ENCODE measurements at regions not wholly inside any gene's neighbourhood (a gene's known extent, or its start where the extent isn't known, plus 50 kb on each side); places are given as distances from the start of the nearest gene placed in this dataset.

GRCh38 chr15:69555080-69555479, 102.5 kb downstream of the RPLP1 start:
- H3K9me3 Mint-ChIP-seq, result peaks cover 16% of the 10 kb centered on the region
- ATAC-seq (no peak), DNase-seq (ENCODE audit: low spot score) (no peak)
- peaks cover 48% of the 10 kb centered on the region for H3K4me1 Mint-ChIP-seq
- ChIA-PET CTCF (no interaction called here), POLR2A (no interaction called here)
- peaks cover 5% of the 10 kb centered on the region for H3K27me3 Mint-ChIP-seq (ENCODE audit: low read depth)
- no peak overlapping the region for H3K27ac Mint-ChIP-seq
- TF ChIP-seq ZNF423 (CRISPR knock-in tag; IDR thresholded peaks at IDR 0.05) (no peak), SMAD4 (CRISPR knock-in tag; IDR thresholded peaks at IDR 0.05) (no peak), TEAD1 (CRISPR knock-in tag; IDR thresholded peaks at IDR 0.05) (no peak), TCF7 (CRISPR knock-in tag; IDR thresholded peaks at IDR 0.05; ENCODE audit: low read depth) (no peak), ZNF219 (CRISPR knock-in tag; IDR thresholded peaks at IDR 0.05; ENCODE audit: borderline replicate concordance) (no peak), ZNF121 (CRISPR knock-in tag; IDR thresholded peaks at IDR 0.05) (no peak), FOXP1 (CRISPR knock-in tag; IDR thresholded peaks at IDR 0.05; ENCODE audit: borderline replicate concordance) (no peak), ARID4B (CRISPR knock-in tag; IDR thresholded peaks at IDR 0.05; ENCODE audit: borderline replicate concordance) (no peak), SMAD3 (CRISPR knock-in tag; IDR thresholded peaks at IDR 0.05; ENCODE audit: borderline replicate concordance) (no peak)
- H3K4me3 Mint-ChIP-seq, result no peak overlapping the region
- peaks cover 8% of the 10 kb centered on the region for H3K36me3 Mint-ChIP-seq

- ATAC-seq, result no peak
- H3K4me1 Mint-ChIP-seq, result peaks cover 36% of the 10 kb centered on the region
- TF ChIP-seq HMGXB4 (CRISPR knock-in tag; IDR thresholded peaks at IDR 0.05) (no peak), NFE2L1 (CRISPR knock-in tag; IDR thresholded peaks at IDR 0.05) (no peak), SMAD4 (CRISPR knock-in tag; IDR thresholded peaks at IDR 0.05) (no peak), ZNF317 (CRISPR knock-in tag; IDR thresholded peaks at IDR 0.05; ENCODE audit: borderline replicate concordance, low read depth) (no peak), MLX (CRISPR knock-in tag; IDR thresholded peaks at IDR 0.05) (no peak), CBFB (CRISPR knock-in tag; IDR thresholded peaks at IDR 0.05; ENCODE audit: low read depth) (no peak), ZNF219 (CRISPR knock-in tag; IDR thresholded peaks at IDR 0.05; ENCODE audit: borderline replicate concordance) (no peak), ZNF416 (CRISPR knock-in tag; IDR thresholded peaks at IDR 0.05) (no peak), ZMAT4 (CRISPR knock-in tag; IDR thresholded peaks at IDR 0.05) (no peak)
- TF ChIP-seq, protein P1, sequence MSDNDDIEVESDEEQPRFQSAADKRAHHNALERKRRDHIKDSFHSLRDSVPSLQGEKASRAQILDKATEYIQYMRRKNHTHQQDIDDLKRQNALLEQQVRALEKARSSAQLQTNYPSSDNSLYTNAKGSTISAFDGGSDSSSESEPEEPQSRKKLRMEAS (CRISPR knock-in tag; IDR thresholded peaks at IDR 0.05), result no peak
- peaks cover 13% of the 10 kb centered on the region for H3K9me3 Mint-ChIP-seq
- H3K27me3 Mint-ChIP-seq (ENCODE audit: low read depth), result peaks cover 5% of the 10 kb centered on the region
- H3K4me3 Mint-ChIP-seq, result no peak overlapping the region
- no peak overlapping the region for H3K27ac Mint-ChIP-seq
- CTCF ChIA-PET, result interaction anchor here (0.9 to 1.7 kb wide), 4 partner anchors 19 to 94 kb away, joined by 3 to 4 read pairs (median 4); no protein-coding TSS in a partner anchor
- DNase-seq (ENCODE audit: low spot score), result no peak
- H3K36me3 Mint-ChIP-seq, result peaks cover 7% of the 10 kb centered on the region
- POLR2A ChIA-PET, result interaction anchor here (0.7 kb wide), 2 partner anchors 25 to 79 kb away, joined by 3 read pairs; no protein-coding TSS in a partner anchor
Measured at GRCh38 chr15:69556344-69556743, 103.7 kb downstream of the RPLP1 start.

All from WTC11 (cell line).